SK-N-SH treated with all-trans-retinoic acid at 6 μM for 48 hours (cell line): ENCODE measurements at regions not wholly inside any gene's neighbourhood (a gene's known extent, or its start where the extent isn't known, plus 50 kb on each side); places are given as distances from the start of the nearest gene placed in this dataset.

ENCODE experiments used
- CREB5 ChIP-seq: fragments of 250-450 bp; sonication (Bioruptor Pico); IDR thresholded peaks from 2 replicates; pipeline ENCODE4 v1.5.1; 2020; ENCODE audit warnings: low read depth, mild to moderate bottlenecking, moderate library complexity
- GLIS3 ChIP-seq: fragments of 250-450 bp; sonication (Bioruptor Pico); IDR thresholded peaks from 2 replicates; pipeline ENCODE4 v1.5.0; 2020; ENCODE audit warnings: mild to moderate bottlenecking, moderate library complexity
- ZFP3 ChIP-seq: fragments of 250-450 bp; sonication (Bioruptor Pico); IDR thresholded peaks from 2 replicates; pipeline ENCODE4 v1.5.0; 2020; ENCODE audit warnings: mild to moderate bottlenecking, moderate library complexity
- ZFP30 ChIP-seq: fragments of 450-650 bp; formaldehyde crosslinking; IDR thresholded peaks from 2 replicates; pipeline ENCODE4 v1.5.0; 2022; ENCODE audit warnings: mild to moderate bottlenecking, moderate library complexity

GRCh38 chr19:28303502-28303901 lies 909.4 kb downstream of the UQCRFS1 start:
- TF ChIP-seq ZFP3 (CRISPR knock-in tag) (no peak), ZFP30 (CRISPR knock-in tag) (no peak), CREB5 (CRISPR knock-in tag) (no peak), GLIS3 (CRISPR knock-in tag) (no peak)
